NCI-H2196 (cell line): ENCODE measurements at regions not wholly inside any gene's neighbourhood (a gene's known extent, or its start where the extent isn't known, plus 50 kb on each side); places are given as distances from the start of the nearest gene placed in this dataset.
"Not testable (repeated sequence)": the region's sequence is repeated elsewhere in the genome, so short reads cannot be mapped to it uniquely, and the experiment has no call there.

ENCODE experiments used
- DNase-seq: peaks from one replicate; lab custom pipeline; 2025; ENCODE audit not compliant: unreplicated experiment; lab: John Stamatoyannopoulos, UW

- DNase-seq: no peak
Observed at GRCh38 chr1:29388884-29389283, 152.6 kb downstream of the PTPRU start.

- no peak for DNase-seq
Observed at GRCh38 chr1:29388170-29388569, 151.8 kb downstream of the PTPRU start.

GRCh38 chr1:29387210-29387609, 150.9 kb downstream of the PTPRU start:
- no peak for DNase-seq

- DNase-seq: not testable (repeated sequence)
Observed at GRCh38 chr1:29386453-29386852, 150.1 kb downstream of the PTPRU start.

GRCh38 chr1:29385966-29386365, 149.6 kb downstream of the PTPRU start:
- no peak for DNase-seq

GRCh38 chr1:29384496-29385015, 148.2 kb downstream of the PTPRU start:
- no peak for DNase-seq

GRCh38 chr1:29383746-29384371, 147.5 kb downstream of the PTPRU start:
- DNase-seq: no peak

GRCh38 chr1:29382851-29383745, 146.8 kb downstream of the PTPRU start:
- no peak for DNase-seq

- no peak for DNase-seq
Observed at GRCh38 chr1:29381426-29381825, 145.1 kb downstream of the PTPRU start.

- no peak for DNase-seq
Observed at GRCh38 chr1:29380532-29380931, 144.2 kb downstream of the PTPRU start.

GRCh38 chr1:29379443-29380073, 143.2 kb downstream of the PTPRU start:
- DNase-seq: peak; percentile 29
